Activated B cell treated with CpG ODN at 0.5 μM for 24 hours (primary cell): ENCODE measurements at regions not wholly inside any gene's neighbourhood (a gene's known extent, or its start where the extent isn't known, plus 50 kb on each side); places are given as distances from the start of the nearest gene placed in this dataset.

Experiments used
- ATAC-seq: fragments of 200-7000 bp; cut with Tn5 transposase; one replicate; pipeline ENCODE4 v1.10.0; 2021; ENCODE audit warnings: low read depth, mild to moderate bottlenecking, moderate library complexity
- CTCF ChIA-PET: fragments of 350-600 bp; sonication (Branson Sonifier 250); formaldehyde crosslinking; loops from one replicate; lab custom pipeline; 2021; ENCODE audit warnings: antibody characterized with exemption; lab: Charles Lee
- POLR2A ChIA-PET: fragments of 350-600 bp; sonication (Branson Sonifier 250); formaldehyde crosslinking; loops from one replicate; lab custom pipeline; 2021; ENCODE audit warnings: antibody characterized with exemption; lab: Charles Lee
- DNase-seq: peaks from one replicate; pipeline ENCODE4 v3.0.0; 2022
- H3K27ac Mint-ChIP-seq: one replicate; pipeline ENCODE4 v1.8.0; 2020; ENCODE audit warnings: mixed read lengths
- H3K27me3 Mint-ChIP-seq: one replicate; pipeline ENCODE4 v1.8.0; 2021; ENCODE audit warnings: mixed read lengths
- H3K36me3 Mint-ChIP-seq: one replicate; pipeline ENCODE4 v1.8.0; 2021; ENCODE audit warnings: low read depth, mixed read lengths
- H3K4me1 Mint-ChIP-seq: one replicate; pipeline ENCODE4 v1.8.0; 2021; ENCODE audit warnings: mixed read lengths
- H3K4me3 Mint-ChIP-seq: one replicate; pipeline ENCODE4 v1.8.0; 2020; ENCODE audit warnings: mild to moderate bottlenecking, mixed read lengths
- H3K9me3 Mint-ChIP-seq: one replicate; pipeline ENCODE4 v1.8.0; 2020; ENCODE audit warnings: mixed read lengths
- intact Hi-C: fragments of 100-400 bp; cut with micrococcal nuclease; formaldehyde crosslinking; loops from one replicate; pipeline ENCODE4 v1.15.1; 2024
- TF ChIP-seq, protein P1 (sequence below): fragments of 200-600 bp; IDR thresholded peaks from one replicate; pipeline ENCODE4 v1.8.0; 2022; ENCODE audit warnings: antibody characterized with exemption, mild to moderate bottlenecking

DNA sequence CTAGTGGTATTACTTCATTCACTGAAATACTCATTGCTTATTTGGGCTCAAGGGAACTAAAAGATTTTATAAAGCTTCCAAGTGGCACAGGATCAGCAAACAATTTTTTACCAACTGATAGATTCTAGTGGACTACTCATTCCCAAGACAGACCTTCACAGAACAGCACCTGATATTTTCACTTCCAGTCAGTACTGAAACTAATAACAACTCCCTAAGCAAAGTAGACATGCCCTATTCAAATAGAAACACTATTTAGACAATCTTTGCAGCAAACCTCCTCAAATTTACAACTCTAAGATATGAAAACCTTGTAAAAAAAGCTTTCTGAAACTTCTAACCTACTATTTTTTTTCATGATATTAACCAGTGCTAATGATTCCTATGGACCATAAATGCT lies 2345.8 kb downstream of the LRRC4C start:
- POLR2A ChIA-PET: no interaction called here
- Mint-ChIP-seq H3K9me3 (peaks cover 15% of the 10 kb centered on the region), H3K4me1 (no peaks in the 10 kb centered on the region), H3K27ac (no peak overlapping the region), H3K27me3 (no peaks in the 10 kb centered on the region), H3K36me3 (no peaks in the 10 kb centered on the region), H3K4me3 (no peak overlapping the region)
- DNase-seq (no peak), ATAC-seq (no peak)
- intact Hi-C loops: no loop called here
- CTCF ChIA-PET: no interaction called here
- TF ChIP-seq, protein P1, sequence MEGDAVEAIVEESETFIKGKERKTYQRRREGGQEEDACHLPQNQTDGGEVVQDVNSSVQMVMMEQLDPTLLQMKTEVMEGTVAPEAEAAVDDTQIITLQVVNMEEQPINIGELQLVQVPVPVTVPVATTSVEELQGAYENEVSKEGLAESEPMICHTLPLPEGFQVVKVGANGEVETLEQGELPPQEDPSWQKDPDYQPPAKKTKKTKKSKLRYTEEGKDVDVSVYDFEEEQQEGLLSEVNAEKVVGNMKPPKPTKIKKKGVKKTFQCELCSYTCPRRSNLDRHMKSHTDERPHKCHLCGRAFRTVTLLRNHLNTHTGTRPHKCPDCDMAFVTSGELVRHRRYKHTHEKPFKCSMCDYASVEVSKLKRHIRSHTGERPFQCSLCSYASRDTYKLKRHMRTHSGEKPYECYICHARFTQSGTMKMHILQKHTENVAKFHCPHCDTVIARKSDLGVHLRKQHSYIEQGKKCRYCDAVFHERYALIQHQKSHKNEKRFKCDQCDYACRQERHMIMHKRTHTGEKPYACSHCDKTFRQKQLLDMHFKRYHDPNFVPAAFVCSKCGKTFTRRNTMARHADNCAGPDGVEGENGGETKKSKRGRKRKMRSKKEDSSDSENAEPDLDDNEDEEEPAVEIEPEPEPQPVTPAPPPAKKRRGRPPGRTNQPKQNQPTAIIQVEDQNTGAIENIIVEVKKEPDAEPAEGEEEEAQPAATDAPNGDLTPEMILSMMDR: no peak

DNA sequence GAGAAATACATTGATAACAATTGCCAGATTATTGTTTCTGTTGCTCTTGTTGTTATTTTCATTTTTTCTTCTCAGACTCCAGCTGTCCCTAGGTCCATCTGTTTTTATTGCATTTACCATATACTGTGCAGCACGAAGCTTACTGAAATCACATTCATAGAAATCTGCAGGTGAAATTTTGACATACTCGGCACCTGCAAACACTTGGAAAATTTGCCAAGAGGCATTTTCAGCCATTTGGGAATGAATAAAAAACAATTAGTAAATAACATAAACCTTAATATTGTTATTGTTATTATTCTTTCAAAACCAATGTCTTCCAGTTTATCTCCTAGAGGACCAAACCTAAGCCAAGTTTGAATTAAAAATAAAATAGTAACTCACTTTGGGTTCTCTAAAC lies 2357.2 kb downstream of the LRRC4C start:
- TF ChIP-seq, protein P1: no peak
- POLR2A ChIA-PET: no interaction called here
- Mint-ChIP-seq H3K27me3 (no peaks in the 10 kb centered on the region), H3K4me3 (no peak overlapping the region), H3K9me3 (peaks cover 10% of the 10 kb centered on the region), H3K27ac (no peak overlapping the region), H3K4me1 (no peaks in the 10 kb centered on the region), H3K36me3 (no peaks in the 10 kb centered on the region)
- ATAC-seq (no peak), DNase-seq (no peak)
- intact Hi-C loops: no loop called here
- CTCF ChIA-PET: no interaction called here

DNA sequence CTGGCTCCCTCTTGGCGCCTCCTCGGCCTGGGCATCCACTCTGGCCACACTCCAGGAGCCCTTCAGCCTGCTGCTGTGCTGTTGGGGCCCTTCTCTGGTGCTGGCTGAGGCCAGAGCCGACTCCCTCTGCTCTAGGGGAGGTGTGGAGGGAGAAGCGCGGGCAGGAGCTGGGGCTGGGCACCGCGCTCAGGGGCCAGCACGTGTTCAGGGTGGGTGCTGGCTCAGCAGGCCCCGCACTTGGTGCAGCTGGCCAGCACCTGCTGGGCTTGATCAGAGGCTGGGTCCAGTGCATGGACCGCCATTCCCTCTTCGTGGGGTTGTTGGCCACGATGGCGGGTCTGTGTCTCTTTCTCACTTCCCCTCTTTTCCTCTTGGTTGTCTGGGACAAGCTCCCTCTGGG lies 2381.0 kb downstream of the LRRC4C start:
- Mint-ChIP-seq H3K27ac (no peak overlapping the region), H3K27me3 (no peaks in the 10 kb centered on the region), H3K4me3 (no peak overlapping the region), H3K4me1 (no peaks in the 10 kb centered on the region), H3K9me3 (peaks cover 5% of the 10 kb centered on the region), H3K36me3 (no peaks in the 10 kb centered on the region)
- no peak for ATAC-seq
- TF ChIP-seq, protein P1: no peak
- no peak for DNase-seq
- POLR2A ChIA-PET: no interaction called here
- CTCF ChIA-PET: no interaction called here
- intact Hi-C loops: no loop called here

DNA sequence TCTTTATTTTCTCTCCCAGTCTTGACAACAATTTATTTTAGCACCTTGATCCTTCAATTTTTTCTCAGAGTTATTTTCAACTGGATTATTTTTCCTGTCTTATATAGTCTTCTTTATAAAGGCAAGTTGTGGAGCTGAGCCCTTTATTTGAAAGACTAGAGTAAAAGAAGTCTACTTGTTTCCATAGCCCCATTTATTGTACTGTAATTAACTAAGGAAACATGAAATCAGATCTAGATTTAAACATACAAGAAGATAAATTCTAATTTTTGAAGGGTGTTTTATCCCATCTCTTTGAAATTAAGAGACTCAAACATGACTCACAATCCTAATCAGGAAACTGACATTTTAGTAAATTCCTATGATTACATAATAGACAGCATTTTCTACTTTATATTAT lies 2421.8 kb downstream of the LRRC4C start:
- H3K27ac Mint-ChIP-seq: no peak overlapping the region
- H3K36me3 Mint-ChIP-seq: no peaks in the 10 kb centered on the region
- ChIA-PET POLR2A (no interaction called here), CTCF (no interaction called here)
- no peak for DNase-seq
- H3K27me3 Mint-ChIP-seq: no peaks in the 10 kb centered on the region
- no peaks in the 10 kb centered on the region for H3K4me1 Mint-ChIP-seq
- no peak for ATAC-seq
- intact Hi-C loops: no loop called here
- H3K4me3 Mint-ChIP-seq: no peak overlapping the region
- H3K9me3 Mint-ChIP-seq: peaks cover 14% of the 10 kb centered on the region
- TF ChIP-seq, protein P1: no peak

DNA sequence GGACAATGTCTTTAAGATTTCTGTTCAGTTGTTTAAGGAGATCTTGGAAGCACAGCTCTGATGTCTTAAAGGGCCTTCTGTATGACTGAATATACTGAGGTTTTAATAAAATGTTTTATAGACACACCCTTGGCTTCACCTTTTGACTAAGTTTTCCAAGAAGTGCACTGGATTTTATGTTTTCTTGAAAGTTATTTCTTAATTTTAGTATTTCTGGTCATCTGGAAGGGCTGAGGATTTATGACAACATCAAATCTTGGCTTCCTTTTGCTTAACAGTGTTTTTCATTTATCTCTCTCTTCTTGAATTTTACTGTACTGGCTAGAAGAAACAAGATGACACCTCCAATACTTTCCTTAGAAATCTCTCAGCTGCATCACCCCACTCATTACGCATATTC lies 2423.4 kb downstream of the LRRC4C start:
- no peak for DNase-seq
- no peak for ATAC-seq
- Mint-ChIP-seq H3K4me1 (no peaks in the 10 kb centered on the region), H3K4me3 (no peak overlapping the region), H3K27me3 (no peaks in the 10 kb centered on the region), H3K27ac (no peak overlapping the region), H3K9me3 (peaks cover 9% of the 10 kb centered on the region), H3K36me3 (no peaks in the 10 kb centered on the region)
- ChIA-PET CTCF (no interaction called here), POLR2A (no interaction called here)
- intact Hi-C loops: no loop called here
- TF ChIP-seq, protein P1: no peak
